ENCODE measurements at regions not wholly inside any gene's neighbourhood (a gene's known extent, or its start where the extent isn't known, plus 50 kb on each side); places are given as distances from the start of the nearest gene placed in this dataset.

- H3K9me3 ChIP-seq, result no peaks in the 10 kb centered on the region
- H3K27me3 Mint-ChIP-seq, result peaks cover 0 to 12% of the 10 kb centered on the region in 2 donors
- no peaks in the 10 kb centered on the region for H3K36me3 Mint-ChIP-seq
- H3K9me3 Mint-ChIP-seq, result peaks cover 0 to 7% (median 6%) of the 10 kb centered on the region in 3 donors
- H3K27ac ChIP-seq (ENCODE audit: low read length), result no peak overlapping the region
- H3K4me1 Mint-ChIP-seq, result no peaks in the 10 kb centered on the region
- DNase-seq (no peak), ATAC-seq (replicated peaks in 1 of 4) (no peak)
- H3K4me1 ChIP-seq (ENCODE audit: control insufficient read depth in 1 of 2, extremely low read depth in 1 of 2, insufficient read depth in 2 of 2, low read length in 2 of 2), result no peaks in the 10 kb centered on the region
- H3K36me3 ChIP-seq (ENCODE audit: control insufficient read depth in 2 of 2, extremely low read depth in 1 of 2, insufficient read depth in 1 of 2, low read length in 1 of 2), result no peaks in the 10 kb centered on the region
- ChIA-PET CTCF (no interaction called here), POLR2A (no interaction called here)
- WGBS (ENCODE audit: insufficient coverage), result no CpG with 5 or more reads among the region's 2 CpGs
- no peak overlapping the region for H3K27ac Mint-ChIP-seq
- H3K27me3 ChIP-seq (replicated peaks in 1 of 2; ENCODE audit: control insufficient read depth in 2 of 2, extremely low read depth in 1 of 2, insufficient read depth in 2 of 2, low read length in 1 of 2), result no peaks in the 10 kb centered on the region
- no peak overlapping the region for H3K4me3 Mint-ChIP-seq
- no peak overlapping the region for H3K4me3 ChIP-seq (ENCODE audit: control insufficient read depth in 1 of 2, extremely low read depth in 1 of 2, low read length in 1 of 2)
These were observed 138.3 kb upstream of the RND3 start for GRCh38 chr2:150625741-150626140.

DNA sequence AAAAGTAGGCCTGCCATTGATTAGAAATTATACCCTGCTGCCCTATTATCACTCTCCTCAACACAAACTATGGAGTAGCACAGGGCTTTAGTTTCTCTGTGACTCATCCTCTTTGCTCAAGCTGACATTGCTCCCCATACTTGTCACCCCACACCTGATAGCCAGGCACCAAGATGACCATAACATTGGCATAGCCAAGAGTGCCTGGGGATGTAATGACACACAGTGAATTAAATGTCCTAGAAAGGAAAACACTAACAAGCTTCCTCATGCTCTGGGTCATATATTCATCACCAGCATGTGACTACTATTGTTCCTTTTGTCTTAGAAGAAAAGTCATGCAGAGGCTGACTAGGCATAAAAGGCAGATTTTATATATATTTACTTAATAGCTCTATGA is 137.8 kb upstream of the RND3 start:
- Mint-ChIP-seq H3K9me3 (peaks cover 0 to 7% (median 6%) of the 10 kb centered on the region in 3 donors), H3K36me3 (no peaks in the 10 kb centered on the region), H3K4me1 (no peaks in the 10 kb centered on the region), H3K27me3 (peaks cover 0 to 12% of the 10 kb centered on the region in 2 donors), H3K4me3 (no peak overlapping the region), H3K27ac (no peak overlapping the region)
- ATAC-seq (replicated peaks in 1 of 4) (no peak), DNase-seq (no peak)
- Histone ChIP-seq H3K36me3 (ENCODE audit: control insufficient read depth in 2 of 2, extremely low read depth in 1 of 2, insufficient read depth in 1 of 2, low read length in 1 of 2) (no peaks in the 10 kb centered on the region), H3K4me3 (ENCODE audit: control insufficient read depth in 1 of 2, extremely low read depth in 1 of 2, low read length in 1 of 2) (no peak overlapping the region), H3K4me1 (ENCODE audit: control insufficient read depth in 1 of 2, extremely low read depth in 1 of 2, insufficient read depth in 2 of 2, low read length in 2 of 2) (no peaks in the 10 kb centered on the region), H3K27me3 (replicated peaks in 1 of 2; ENCODE audit: control insufficient read depth in 2 of 2, extremely low read depth in 1 of 2, insufficient read depth in 2 of 2, low read length in 1 of 2) (no peaks in the 10 kb centered on the region), H3K27ac (ENCODE audit: low read length) (no peak overlapping the region), H3K9me3 (no peaks in the 10 kb centered on the region)
- CTCF ChIA-PET, result no interaction called here
- POLR2A ChIA-PET, result no interaction called here

GRCh38 chr2:150624001-150624401 is 136.5 kb upstream of the RND3 start:
- Mint-ChIP-seq H3K27ac (no peak overlapping the region), H3K27me3 (peaks cover 0 to 12% of the 10 kb centered on the region in 2 donors), H3K4me1 (no peaks in the 10 kb centered on the region), H3K4me3 (no peak overlapping the region), H3K36me3 (no peaks in the 10 kb centered on the region), H3K9me3 (peaks cover 0 to 7% (median 6%) of the 10 kb centered on the region in 3 donors)
- ChIA-PET POLR2A (no interaction called here), CTCF (interaction anchor here in 1 of 2 donors (0.6 kb wide), 1 partner anchor 1063 kb away, joined by 3 read pairs; no protein-coding TSS in a partner anchor)
- Histone ChIP-seq H3K36me3 (ENCODE audit: control insufficient read depth in 2 of 2, extremely low read depth in 1 of 2, insufficient read depth in 1 of 2, low read length in 1 of 2) (no peaks in the 10 kb centered on the region), H3K4me1 (ENCODE audit: control insufficient read depth in 1 of 2, extremely low read depth in 1 of 2, insufficient read depth in 2 of 2, low read length in 2 of 2) (no peaks in the 10 kb centered on the region), H3K27ac (ENCODE audit: low read length) (no peak overlapping the region), H3K27me3 (replicated peaks in 1 of 2; ENCODE audit: control insufficient read depth in 2 of 2, extremely low read depth in 1 of 2, insufficient read depth in 2 of 2, low read length in 1 of 2) (no peaks in the 10 kb centered on the region), H3K4me3 (ENCODE audit: control insufficient read depth in 1 of 2, extremely low read depth in 1 of 2, low read length in 1 of 2) (no peak overlapping the region), H3K9me3 (no peaks in the 10 kb centered on the region)
- WGBS (ENCODE audit: insufficient coverage), result no CpG with 5 or more reads among the region's 5 CpGs
- no peak for ATAC-seq (replicated peaks in 1 of 4)
- DNase-seq, result no peak

GRCh38 chr2:150621526-150622213 is 134.2 kb upstream of the RND3 start:
- ATAC-seq (replicated peaks in 1 of 4), result no peak
- Mint-ChIP-seq H3K4me1 (no peaks in the 10 kb centered on the region), H3K4me3 (no peak overlapping the region), H3K27ac (no peak overlapping the region), H3K27me3 (peaks cover 0 to 12% of the 10 kb centered on the region in 2 donors), H3K36me3 (no peaks in the 10 kb centered on the region), H3K9me3 (peaks cover 0 to 7% (median 5%) of the 10 kb centered on the region in 3 donors)
- Histone ChIP-seq H3K9me3 (no peaks in the 10 kb centered on the region), H3K36me3 (ENCODE audit: control insufficient read depth in 2 of 2, extremely low read depth in 1 of 2, insufficient read depth in 1 of 2, low read length in 1 of 2) (no peaks in the 10 kb centered on the region), H3K27ac (ENCODE audit: low read length) (no peak overlapping the region), H3K4me3 (ENCODE audit: control insufficient read depth in 1 of 2, extremely low read depth in 1 of 2, low read length in 1 of 2) (no peak overlapping the region), H3K4me1 (ENCODE audit: control insufficient read depth in 1 of 2, extremely low read depth in 1 of 2, insufficient read depth in 2 of 2, low read length in 2 of 2) (no peaks in the 10 kb centered on the region), H3K27me3 (replicated peaks in 1 of 2; ENCODE audit: control insufficient read depth in 2 of 2, extremely low read depth in 1 of 2, insufficient read depth in 2 of 2, low read length in 1 of 2) (no peaks in the 10 kb centered on the region)
- WGBS (ENCODE audit: insufficient coverage), result no CpG with 5 or more reads among the region's 4 CpGs
- ChIA-PET POLR2A (no interaction called here), CTCF (no interaction called here)
- no peak for DNase-seq

GRCh38 chr2:150620855-150621254 is 133.4 kb upstream of the RND3 start:
- ChIA-PET CTCF (no interaction called here), POLR2A (no interaction called here)
- WGBS (ENCODE audit: insufficient coverage), result 80% methylated on average over 3 of the region's 6 CpGs

GRCh38 chr2:150620416-150620815 is 132.9 kb upstream of the RND3 start:
- H3K4me1 ChIP-seq (ENCODE audit: control insufficient read depth in 1 of 2, extremely low read depth in 1 of 2, insufficient read depth in 2 of 2, low read length in 2 of 2), result no peaks in the 10 kb centered on the region
- ATAC-seq (replicated peaks in 1 of 4) (no peak), DNase-seq (no peak)
- no peaks in the 10 kb centered on the region for H3K27me3 ChIP-seq (replicated peaks in 1 of 2; ENCODE audit: control insufficient read depth in 2 of 2, extremely low read depth in 1 of 2, insufficient read depth in 2 of 2, low read length in 1 of 2)
- Mint-ChIP-seq H3K4me3 (no peak overlapping the region), H3K4me1 (no peaks in the 10 kb centered on the region), H3K27ac (no peak overlapping the region), H3K9me3 (peaks cover 0 to 3% (median 0%) of the 10 kb centered on the region in 3 donors), H3K36me3 (no peaks in the 10 kb centered on the region), H3K27me3 (peaks cover 0 to 8% of the 10 kb centered on the region in 2 donors)
- no peaks in the 10 kb centered on the region for H3K9me3 ChIP-seq
- no peaks in the 10 kb centered on the region for H3K36me3 ChIP-seq (ENCODE audit: control insufficient read depth in 2 of 2, extremely low read depth in 1 of 2, insufficient read depth in 1 of 2, low read length in 1 of 2)
- no peak overlapping the region for H3K4me3 ChIP-seq (ENCODE audit: control insufficient read depth in 1 of 2, extremely low read depth in 1 of 2, low read length in 1 of 2)
- ChIA-PET POLR2A (no interaction called here), CTCF (no interaction called here)
- no peak overlapping the region for H3K27ac ChIP-seq (ENCODE audit: low read length)

More at GRCh38 chr2:150620855-150621254, 133.4 kb upstream of the RND3 start:
- Histone ChIP-seq H3K36me3 (ENCODE audit: control insufficient read depth in 2 of 2, extremely low read depth in 1 of 2, insufficient read depth in 1 of 2, low read length in 1 of 2) (no peaks in the 10 kb centered on the region), H3K4me1 (ENCODE audit: control insufficient read depth in 1 of 2, extremely low read depth in 1 of 2, insufficient read depth in 2 of 2, low read length in 2 of 2) (no peaks in the 10 kb centered on the region), H3K27ac (ENCODE audit: low read length) (no peak overlapping the region), H3K4me3 (ENCODE audit: control insufficient read depth in 1 of 2, extremely low read depth in 1 of 2, low read length in 1 of 2) (no peak overlapping the region), H3K27me3 (replicated peaks in 1 of 2; ENCODE audit: control insufficient read depth in 2 of 2, extremely low read depth in 1 of 2, insufficient read depth in 2 of 2, low read length in 1 of 2) (no peaks in the 10 kb centered on the region), H3K9me3 (no peaks in the 10 kb centered on the region)
- ATAC-seq (replicated peaks in 1 of 4) (no peak), DNase-seq (no peak)
- H3K27me3 Mint-ChIP-seq, result peaks cover 0 to 8% of the 10 kb centered on the region in 2 donors
- H3K9me3 Mint-ChIP-seq, result peaks cover 0 to 3% (median 0%) of the 10 kb centered on the region in 3 donors
- no peaks in the 10 kb centered on the region for H3K36me3 Mint-ChIP-seq
- no peak overlapping the region for H3K27ac Mint-ChIP-seq
- H3K4me1 Mint-ChIP-seq, result no peaks in the 10 kb centered on the region
- H3K4me3 Mint-ChIP-seq, result no peak overlapping the region

Data from T-cell (primary cell).